22Rv1 (cell line): ENCODE measurements at regions not wholly inside any gene's neighbourhood (a gene's known extent, or its start where the extent isn't known, plus 50 kb on each side); places are given as distances from the start of the nearest gene placed in this dataset.

Experiments used
- ZFX ChIP-seq: fragments of 450-650 bp; IDR thresholded peaks from 2 replicates; pipeline ENCODE4 v1.6.1; 2017; ENCODE audit warnings: antibody characterized with exemption, borderline replicate concordance
- TF ChIP-seq, protein P1 (sequence below): fragments of 450-650 bp; IDR thresholded peaks from 2 replicates; pipeline ENCODE4 v1.5.1; 2017; ENCODE audit warnings: mild to moderate bottlenecking

DNA sequence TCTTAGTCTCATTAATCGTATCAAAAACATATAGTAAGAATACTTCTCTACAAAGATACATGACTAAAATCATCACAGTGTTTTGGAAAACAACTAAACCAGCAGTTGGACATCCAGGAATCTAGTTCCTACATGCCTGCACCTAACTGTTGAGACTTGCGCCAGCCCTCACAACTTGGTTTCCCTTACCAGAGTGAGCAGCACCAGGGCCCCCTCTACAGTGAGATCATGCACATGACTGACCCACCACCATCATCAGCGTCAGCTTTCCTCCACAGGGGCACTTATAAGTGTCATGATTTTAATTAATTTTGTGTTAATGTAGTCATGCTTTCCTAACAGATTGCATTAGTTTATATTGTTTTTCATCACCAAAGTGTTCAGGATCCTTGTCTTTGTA lies 1322.0 kb downstream of the EFNB2 start:
- TF ChIP-seq, protein P1, sequence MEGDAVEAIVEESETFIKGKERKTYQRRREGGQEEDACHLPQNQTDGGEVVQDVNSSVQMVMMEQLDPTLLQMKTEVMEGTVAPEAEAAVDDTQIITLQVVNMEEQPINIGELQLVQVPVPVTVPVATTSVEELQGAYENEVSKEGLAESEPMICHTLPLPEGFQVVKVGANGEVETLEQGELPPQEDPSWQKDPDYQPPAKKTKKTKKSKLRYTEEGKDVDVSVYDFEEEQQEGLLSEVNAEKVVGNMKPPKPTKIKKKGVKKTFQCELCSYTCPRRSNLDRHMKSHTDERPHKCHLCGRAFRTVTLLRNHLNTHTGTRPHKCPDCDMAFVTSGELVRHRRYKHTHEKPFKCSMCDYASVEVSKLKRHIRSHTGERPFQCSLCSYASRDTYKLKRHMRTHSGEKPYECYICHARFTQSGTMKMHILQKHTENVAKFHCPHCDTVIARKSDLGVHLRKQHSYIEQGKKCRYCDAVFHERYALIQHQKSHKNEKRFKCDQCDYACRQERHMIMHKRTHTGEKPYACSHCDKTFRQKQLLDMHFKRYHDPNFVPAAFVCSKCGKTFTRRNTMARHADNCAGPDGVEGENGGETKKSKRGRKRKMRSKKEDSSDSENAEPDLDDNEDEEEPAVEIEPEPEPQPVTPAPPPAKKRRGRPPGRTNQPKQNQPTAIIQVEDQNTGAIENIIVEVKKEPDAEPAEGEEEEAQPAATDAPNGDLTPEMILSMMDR = no peak
- no peak for TF ChIP-seq ZFX
